ENCODE measurements at regions not wholly inside any gene's neighbourhood (a gene's known extent, or its start where the extent isn't known, plus 50 kb on each side); places are given as distances from the start of the nearest gene placed in this dataset.

DNA sequence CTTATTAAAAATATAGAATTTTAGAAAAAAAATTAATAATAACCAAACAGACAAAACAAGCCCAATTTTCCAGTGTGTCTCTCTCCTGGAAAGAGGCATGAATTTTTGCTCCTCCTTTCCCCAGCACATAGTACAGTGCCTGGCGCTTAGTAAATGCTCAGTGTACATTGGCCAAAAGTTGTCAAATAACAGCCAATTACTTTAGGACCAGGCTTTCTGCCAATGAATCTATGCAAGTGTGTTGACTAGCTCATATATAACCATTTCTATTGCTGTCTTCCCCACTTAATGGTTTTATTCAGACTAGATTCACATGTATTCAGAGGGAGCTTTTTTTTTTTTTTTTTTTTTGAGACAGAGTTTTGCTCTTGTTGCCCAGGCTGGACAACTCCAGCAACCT lies 120.1 kb upstream of the CD180 start:
- H3K27ac Mint-ChIP-seq, result no peak overlapping the region
- H3K9me3 Mint-ChIP-seq, result peaks cover 0 to 10% of the 10 kb centered on the region in 2 donors
- no peaks in the 10 kb centered on the region for H3K36me3 Mint-ChIP-seq
- ATAC-seq (no peak), DNase-seq (ENCODE audit: low spot score in 2 of 2) (no peak)

DNA sequence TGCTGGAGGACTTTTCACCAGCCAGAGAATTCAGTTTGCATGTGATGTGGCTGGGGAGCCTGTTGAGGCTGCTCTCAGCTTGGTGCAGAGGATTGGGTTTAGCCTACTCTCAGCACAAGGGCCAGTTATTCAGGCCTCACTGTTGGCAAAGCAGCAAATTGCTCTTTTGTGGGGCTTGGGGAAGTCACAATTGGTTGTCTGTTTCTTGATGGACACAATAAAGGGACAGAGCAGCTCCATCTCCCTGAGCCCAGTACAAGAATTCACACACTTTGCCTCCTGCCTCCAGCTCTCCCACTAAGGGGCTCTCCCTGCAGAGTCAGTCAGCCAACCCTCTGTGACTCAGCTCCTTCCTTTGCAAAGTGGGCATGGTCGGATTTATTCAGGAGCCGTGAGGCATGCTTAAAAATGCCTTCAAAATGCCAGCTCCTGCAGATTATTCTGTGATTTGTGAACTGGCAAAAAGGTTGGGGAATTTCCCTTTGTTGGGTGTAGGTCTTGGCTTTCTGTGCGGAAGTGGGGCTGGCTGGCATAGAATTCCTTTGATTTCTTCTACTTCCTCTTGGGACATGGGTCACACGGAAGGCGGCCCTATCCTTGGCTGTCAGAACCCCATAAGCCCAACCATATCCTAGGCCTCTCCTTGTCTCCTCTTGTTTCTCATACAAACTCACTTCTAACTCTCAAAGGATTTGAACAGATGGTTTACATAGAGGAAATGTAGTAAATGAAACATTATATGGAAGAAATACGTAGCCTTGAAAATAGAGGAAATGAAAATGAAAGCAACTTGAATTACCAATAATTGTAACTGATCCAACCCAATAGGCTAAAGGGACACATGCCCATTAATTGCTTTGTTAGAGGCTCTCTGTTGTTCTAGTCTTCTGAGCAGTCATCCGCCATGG lies 118.7 kb upstream of the CD180 start:
- ATAC-seq, result no peak
- H3K9me3 Mint-ChIP-seq, result peaks cover 0 to 10% of the 10 kb centered on the region in 2 donors
- no peak overlapping the region for H3K27ac Mint-ChIP-seq
- no peak for DNase-seq (ENCODE audit: low spot score in 2 of 2)
- H3K36me3 Mint-ChIP-seq, result no peaks in the 10 kb centered on the region

DNA sequence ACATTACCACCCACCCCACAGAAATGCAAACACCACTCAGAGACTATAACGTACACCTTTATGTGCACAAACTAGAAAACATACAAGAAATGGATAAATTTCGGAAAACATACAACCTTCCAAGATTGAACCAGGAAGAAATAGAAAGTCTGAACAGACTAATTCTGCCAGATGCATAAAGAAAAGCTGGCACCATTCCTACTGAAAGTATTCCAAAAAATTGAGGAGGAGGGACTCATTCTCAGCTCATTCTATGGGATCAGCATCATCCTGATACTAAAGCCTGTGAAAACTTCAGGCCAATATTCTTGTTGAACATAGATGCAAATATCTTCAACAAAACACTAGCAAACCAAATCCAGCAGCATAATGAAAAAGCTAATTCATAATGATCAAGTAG lies 115.1 kb upstream of the CD180 start:
- ATAC-seq, result no peak
- DNase-seq (ENCODE audit: low spot score in 2 of 2), result no peak
- Mint-ChIP-seq H3K27ac (no peak overlapping the region), H3K36me3 (no peaks in the 10 kb centered on the region), H3K9me3 (no peaks in the 10 kb centered on the region)

DNA sequence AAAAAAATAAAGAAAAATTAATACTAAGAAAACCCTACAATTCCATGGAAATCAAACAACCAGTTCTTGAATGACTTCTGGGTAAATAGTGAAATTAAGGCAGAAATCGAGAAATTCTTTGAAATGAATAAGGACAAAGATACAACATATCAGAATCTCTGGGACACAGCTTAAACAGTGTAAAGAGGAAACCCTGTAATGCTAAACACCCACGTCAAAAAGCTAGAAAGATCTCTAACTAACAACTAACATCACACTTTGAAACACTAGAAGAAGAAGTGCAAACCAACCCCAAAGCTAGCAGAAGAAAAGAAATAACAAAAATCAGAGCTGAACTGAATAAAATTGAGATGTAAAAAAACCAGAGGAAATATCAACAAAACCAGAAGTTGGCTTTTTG lies 114.6 kb upstream of the CD180 start:
- Mint-ChIP-seq H3K9me3 (no peaks in the 10 kb centered on the region), H3K27ac (no peak overlapping the region), H3K36me3 (no peaks in the 10 kb centered on the region)
- ATAC-seq, result no peak
- DNase-seq (ENCODE audit: low spot score in 2 of 2), result no peak

DNA sequence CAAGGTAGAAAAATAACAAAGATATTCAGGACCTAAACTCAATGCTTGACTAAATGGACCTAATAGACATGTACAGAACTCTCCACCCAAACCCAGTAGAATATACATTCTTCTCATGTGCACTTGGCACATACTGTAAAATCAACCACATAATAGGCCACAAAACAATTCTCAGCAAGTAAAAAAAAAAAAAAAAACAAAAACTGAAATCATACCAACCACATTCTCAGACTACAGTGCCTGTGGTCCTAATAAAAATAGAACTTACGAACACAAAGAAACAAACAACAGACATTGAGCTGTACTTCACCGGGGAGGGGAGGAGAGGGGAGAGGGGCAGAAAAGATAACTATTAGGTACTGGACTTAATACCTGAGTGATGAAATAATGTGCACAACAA lies 114.1 kb upstream of the CD180 start:
- Mint-ChIP-seq H3K36me3 (no peaks in the 10 kb centered on the region), H3K27ac (no peak overlapping the region), H3K9me3 (no peaks in the 10 kb centered on the region)
- ATAC-seq (no peak), DNase-seq (ENCODE audit: low spot score in 2 of 2) (no peak)

DNA sequence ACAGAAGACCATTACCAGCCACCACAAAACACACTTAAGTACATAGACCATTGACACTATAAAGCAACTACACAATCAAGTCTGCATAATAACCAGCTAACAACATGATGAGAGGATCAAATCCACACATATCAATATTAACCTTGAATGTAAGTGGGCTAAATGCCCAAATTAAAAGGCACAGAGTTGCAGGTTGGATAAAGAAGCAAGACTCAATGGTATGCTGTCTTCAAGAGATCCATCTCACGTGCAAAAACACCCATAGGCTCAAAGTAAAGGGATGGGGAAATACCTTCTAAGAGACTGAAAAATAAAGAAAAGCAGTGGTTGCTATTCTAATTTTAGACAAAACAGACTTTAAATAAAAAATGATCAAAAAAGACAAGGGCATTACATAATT lies 113.6 kb upstream of the CD180 start:
- Mint-ChIP-seq H3K27ac (no peak overlapping the region), H3K36me3 (no peaks in the 10 kb centered on the region), H3K9me3 (peaks cover 0 to 4% of the 10 kb centered on the region in 2 donors)
- no peak for ATAC-seq
- DNase-seq (ENCODE audit: low spot score in 2 of 2), result no peak

DNA sequence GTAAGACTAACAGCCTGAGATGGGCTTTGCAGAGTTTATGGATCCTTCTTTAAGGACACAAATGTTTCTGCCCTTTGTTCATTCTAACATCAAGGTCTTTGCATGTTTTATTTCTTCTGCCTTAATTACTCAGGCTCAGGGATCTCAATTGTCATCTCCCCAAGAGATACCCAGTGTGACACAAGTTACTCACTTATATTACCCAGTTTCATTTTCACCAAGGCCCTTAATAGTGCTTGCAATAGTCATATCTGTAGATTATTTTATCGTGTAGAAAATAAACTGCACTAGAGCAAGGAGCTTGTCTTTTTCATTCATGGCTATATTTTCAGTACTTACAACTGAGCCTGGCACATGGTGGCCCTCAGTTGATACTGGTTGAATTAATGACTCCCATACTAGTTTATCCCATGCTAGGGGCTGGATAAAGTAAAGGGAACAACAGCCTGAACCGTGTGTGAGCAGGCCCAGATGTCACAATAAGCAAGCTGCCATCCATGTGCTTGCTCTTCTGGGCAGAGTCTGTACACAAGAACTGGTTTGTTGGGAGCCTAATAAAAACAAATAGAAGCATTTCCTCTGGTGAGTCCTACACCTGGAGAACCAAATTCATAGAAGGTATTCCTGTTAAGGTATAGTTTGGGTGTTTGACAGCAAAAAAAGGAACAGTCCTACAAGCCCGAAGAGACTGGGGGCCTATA lies 112.5 kb upstream of the CD180 start:
- Mint-ChIP-seq H3K27ac (no peak overlapping the region), H3K36me3 (no peaks in the 10 kb centered on the region), H3K9me3 (peaks cover 0 to 5% of the 10 kb centered on the region in 2 donors)
- peak in 1 of 2 donors; percentile 47 for ATAC-seq
- DNase-seq (ENCODE audit: low spot score in 2 of 2), result no peak

DNA sequence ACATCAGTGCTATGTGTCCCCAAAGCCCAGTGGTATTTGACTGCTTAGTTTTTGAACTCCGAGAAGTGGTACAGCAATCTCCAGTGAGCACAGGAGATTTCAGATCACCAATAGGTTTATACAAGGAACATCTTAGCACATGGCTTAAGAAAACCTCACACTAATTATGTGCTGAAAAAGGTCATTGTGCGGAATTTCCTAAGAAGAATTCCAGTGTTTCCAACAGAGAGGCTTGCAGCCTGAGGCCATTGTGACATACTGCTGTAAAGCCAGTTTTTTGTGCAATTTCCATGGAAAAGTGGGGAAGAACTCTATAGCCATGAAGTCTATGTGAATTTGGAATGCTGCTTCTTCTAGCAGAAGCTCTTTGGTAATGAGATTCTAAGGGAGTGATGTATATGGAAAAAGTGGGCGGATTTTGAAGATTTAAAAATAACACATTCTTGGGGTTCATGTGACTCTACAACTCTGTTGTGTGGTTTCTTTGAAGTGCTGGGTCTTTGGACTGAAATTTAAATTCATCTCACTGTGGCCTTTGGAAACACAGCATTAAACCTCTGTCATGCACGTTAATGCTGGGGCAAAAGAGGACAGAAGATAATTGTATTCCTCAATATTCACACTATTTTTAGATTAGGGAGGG lies 110.5 kb upstream of the CD180 start:
- H3K27ac Mint-ChIP-seq, result no peak overlapping the region
- no peaks in the 10 kb centered on the region for H3K36me3 Mint-ChIP-seq
- H3K9me3 Mint-ChIP-seq, result peaks cover 0 to 5% of the 10 kb centered on the region in 2 donors
- ATAC-seq (no peak), DNase-seq (ENCODE audit: low spot score in 2 of 2) (no peak)

DNA sequence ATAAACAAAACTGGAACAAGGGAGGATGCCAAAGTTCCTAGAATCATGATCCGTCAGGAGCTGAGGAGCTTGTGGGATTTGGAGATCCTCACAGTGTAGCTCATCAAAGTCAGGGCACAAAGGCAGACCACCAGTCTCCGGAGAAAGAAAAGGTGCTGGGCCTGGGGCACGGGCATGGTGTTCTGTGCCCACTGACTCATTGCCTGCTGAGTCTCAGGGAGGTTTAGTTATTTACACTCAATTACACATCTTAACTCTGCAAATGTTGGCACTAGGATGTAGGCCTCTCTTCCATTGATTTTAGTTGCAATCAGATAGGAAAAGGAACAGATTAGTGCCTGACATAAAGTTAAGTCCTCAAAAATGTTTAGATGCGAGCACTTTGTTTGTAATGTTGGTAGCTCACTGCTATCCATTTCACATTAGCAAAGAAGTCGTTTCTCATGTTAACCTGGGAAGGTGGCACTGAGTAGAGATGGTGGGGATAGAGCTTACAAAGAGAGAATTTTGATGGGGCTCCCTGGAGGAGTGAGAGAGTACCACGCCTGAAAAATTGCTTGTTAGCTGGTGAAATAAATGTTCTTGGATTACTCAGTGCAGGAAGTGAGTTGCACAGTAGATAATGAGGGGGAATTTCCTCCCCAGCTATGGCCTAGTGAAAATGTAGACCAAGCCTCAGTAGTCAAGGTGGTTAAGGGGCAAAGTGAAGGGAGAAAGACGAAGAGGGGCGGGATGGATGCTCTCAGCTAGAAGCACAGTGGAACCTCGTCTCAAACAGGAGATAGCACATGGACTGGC lies 109.5 kb upstream of the CD180 start:
- H3K9me3 Mint-ChIP-seq, result peaks cover 0 to 5% of the 10 kb centered on the region in 2 donors
- ATAC-seq, result peak in 1 of 2 donors; percentile 37
- DNase-seq (ENCODE audit: low spot score in 2 of 2), result no peak
- H3K27ac Mint-ChIP-seq, result peak overlapping the region in 1 of 2 donors; percentile 2
- H3K36me3 Mint-ChIP-seq, result no peaks in the 10 kb centered on the region

DNA sequence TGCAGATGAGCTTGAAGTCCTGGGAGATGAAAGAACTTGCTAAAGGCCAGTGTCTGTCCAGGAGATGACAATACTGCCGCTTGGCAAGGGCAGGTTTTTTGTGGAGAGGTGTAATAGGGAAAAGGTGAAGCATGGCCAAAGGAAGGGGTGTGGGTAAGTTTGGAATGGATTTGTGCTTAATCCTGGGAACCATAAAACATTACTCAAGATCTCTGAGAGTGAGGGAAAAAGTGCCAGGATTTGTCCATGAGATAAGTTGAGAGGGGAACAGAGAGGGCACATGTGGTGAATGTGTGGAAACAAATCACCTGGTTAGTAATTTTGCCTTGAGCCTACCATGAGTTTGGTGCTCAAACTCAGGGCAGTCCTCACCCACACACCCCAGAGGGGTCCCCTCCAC lies 108.8 kb upstream of the CD180 start:
- ATAC-seq, result no peak
- peaks cover 0 to 5% of the 10 kb centered on the region in 2 donors for H3K9me3 Mint-ChIP-seq
- peak overlapping the region in 1 of 2 donors; percentile 2 for H3K27ac Mint-ChIP-seq
- DNase-seq (ENCODE audit: low spot score in 2 of 2), result no peak
- no peaks in the 10 kb centered on the region for H3K36me3 Mint-ChIP-seq

DNA sequence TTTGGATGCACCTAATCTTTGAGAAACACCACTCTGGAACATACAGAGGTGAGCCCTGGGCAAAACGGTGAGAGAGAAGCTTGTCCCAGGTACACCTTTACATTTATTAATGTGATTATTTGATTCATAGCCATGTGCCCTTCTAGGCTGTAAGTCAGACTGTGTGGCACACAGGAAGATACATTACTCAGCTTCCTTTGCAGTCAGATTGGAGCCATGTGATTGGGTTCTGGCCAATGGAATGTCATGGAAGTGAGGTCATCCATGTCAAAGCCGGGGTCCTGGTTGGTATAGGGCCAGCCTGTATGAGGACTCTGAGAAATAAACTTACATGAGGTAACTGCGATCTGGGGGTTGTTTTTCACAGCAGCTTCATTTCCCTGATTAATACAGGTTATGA lies 106.8 kb upstream of the CD180 start:
- ATAC-seq (no peak), DNase-seq (ENCODE audit: low spot score in 2 of 2) (no peak)
- Mint-ChIP-seq H3K36me3 (no peaks in the 10 kb centered on the region), H3K9me3 (peaks cover 0 to 6% of the 10 kb centered on the region in 2 donors), H3K27ac (no peak overlapping the region)

DNA sequence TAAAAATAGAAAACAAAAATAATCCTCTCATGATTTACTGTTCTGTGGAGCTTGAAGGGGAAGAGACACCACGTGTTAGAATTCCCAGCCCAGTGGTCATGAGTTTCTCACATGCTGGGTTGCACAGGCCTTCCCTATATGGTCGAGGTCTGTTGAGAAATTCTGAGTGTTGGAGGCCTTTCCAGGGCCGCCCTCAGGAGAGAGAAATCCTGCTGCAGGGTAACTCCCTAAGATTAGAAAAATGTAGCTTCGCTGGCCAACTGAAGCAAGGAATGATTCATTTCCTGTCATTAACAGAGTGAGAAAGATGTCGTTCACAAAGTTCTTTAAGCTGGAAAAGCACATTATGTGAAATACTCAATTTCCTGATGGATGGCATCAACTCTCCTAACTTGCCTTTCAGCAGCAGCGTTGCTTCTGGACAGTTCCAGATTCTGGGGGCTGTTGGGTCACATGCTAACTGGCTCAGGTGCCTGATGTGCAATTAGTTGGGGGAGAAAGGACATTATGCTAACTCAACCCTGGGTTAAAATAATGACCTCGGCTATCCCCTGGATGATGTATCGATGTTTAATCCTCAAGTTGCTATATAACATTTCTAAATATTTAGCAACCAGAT lies 104.8 kb upstream of the CD180 start:
- Mint-ChIP-seq H3K27ac (no peak overlapping the region), H3K36me3 (no peaks in the 10 kb centered on the region), H3K9me3 (peaks cover 0 to 12% of the 10 kb centered on the region in 2 donors)
- ATAC-seq (no peak), DNase-seq (ENCODE audit: low spot score in 2 of 2) (no peak)

DNA sequence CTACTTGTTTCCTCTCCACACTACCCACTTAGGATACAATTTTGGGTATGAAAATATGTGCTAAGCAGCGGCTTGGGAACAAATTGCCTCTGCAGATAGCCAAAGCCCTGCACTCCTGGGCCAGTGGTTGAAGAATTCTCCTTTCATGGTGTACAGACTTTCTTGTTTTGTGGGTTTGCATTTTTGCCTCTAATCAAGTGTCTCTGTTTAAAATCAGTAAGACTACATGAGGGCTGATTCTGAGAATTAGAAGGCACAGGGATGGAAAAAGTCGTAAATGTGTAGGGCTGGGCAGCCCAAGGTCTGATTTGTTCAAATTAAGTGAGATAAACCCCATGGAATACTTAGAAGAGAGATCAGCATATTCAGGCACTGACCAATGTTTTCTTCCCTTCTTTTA lies 103.7 kb upstream of the CD180 start:
- DNase-seq (ENCODE audit: low spot score in 2 of 2) (no peak), ATAC-seq (no peak)
- peaks cover 0 to 15% of the 10 kb centered on the region in 2 donors for H3K9me3 Mint-ChIP-seq
- no peaks in the 10 kb centered on the region for H3K36me3 Mint-ChIP-seq
- no peak overlapping the region for H3K27ac Mint-ChIP-seq

DNA sequence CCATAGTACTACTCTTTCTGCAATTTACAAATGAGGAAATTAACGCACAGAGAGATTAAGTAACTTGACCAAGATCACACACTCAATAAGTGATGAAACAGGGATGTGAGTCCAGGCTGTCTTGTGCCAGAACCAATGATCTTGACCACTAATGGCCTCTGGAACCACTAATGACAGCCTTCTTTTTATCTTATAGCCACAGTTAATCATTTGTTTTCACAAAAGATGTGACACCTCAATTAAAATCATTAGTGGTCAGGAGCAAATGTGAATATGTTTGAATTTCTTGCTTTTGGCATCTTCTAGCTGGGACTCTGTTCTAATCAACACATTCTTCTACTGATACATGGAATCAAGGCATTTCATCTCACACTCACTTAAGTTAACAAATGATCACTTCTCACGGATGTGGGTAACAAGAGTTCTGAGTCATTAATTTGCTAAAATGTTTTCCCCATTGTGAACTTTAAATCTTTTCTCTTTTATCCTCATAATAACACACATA lies 102.7 kb upstream of the CD180 start:
- ATAC-seq (no peak), DNase-seq (ENCODE audit: low spot score in 2 of 2) (no peak)
- Mint-ChIP-seq H3K27ac (no peak overlapping the region), H3K36me3 (no peaks in the 10 kb centered on the region), H3K9me3 (peaks cover 0 to 12% of the 10 kb centered on the region in 2 donors)

DNA sequence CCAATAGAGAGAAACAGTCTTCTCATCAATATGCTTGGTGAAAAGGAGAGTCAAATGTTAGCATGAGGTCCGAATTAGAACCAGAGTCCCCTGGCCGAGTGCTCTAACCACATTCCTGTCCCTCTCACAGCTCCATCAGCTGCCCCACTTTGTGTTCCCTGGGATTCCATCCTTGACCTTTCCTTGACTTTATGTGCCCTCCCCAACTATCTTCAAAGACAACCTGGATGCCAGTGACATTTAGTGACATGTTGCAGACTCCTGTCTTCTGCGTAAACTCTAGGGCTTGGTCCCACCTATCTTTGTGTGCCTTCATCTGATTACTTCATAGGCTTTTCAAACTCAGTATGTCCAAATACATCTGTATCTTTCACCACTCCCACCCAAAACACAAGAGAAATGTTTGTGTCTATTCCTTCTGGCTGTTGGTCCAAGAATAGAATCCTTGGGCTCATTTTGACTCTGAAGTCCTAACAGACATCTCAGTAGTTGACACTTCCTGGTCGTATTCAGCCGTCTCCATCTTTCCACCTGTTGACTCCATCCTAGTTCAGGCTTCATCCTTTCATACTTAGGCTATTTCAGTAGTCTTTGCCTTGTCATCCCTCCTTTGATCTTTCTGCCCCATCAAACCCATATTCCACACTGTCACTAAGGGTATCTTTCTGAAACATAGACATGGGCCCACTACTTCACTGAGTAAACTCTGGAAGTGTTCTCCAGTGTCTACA lies 101.4 kb upstream of the CD180 start:
- no peaks in the 10 kb centered on the region for H3K36me3 Mint-ChIP-seq
- ATAC-seq, result no peak
- H3K27ac Mint-ChIP-seq, result no peak overlapping the region
- H3K9me3 Mint-ChIP-seq, result peaks cover 0 to 12% of the 10 kb centered on the region in 2 donors
- no peak for DNase-seq (ENCODE audit: low spot score in 2 of 2)

Data from activated naive CD4-positive, alpha-beta T cell treated with anti-CD3 and anti-CD28 coated beads, Interleukin-2, amount 50 U/mL, for 72 hours (primary cell).